Heart left ventricle (tissue), 16 donors: ENCODE measurements at regions not wholly inside any gene's neighbourhood (a gene's known extent, or its start where the extent isn't known, plus 50 kb on each side); places are given as distances from the start of the nearest gene placed in this dataset.

Experiments used
- ATAC-seq, 4 donors: fragments of 200-7000 bp; cut with Tn5 transposase; one replicate each; pipeline ENCODE4 v1.9.1; 2020 to 2022; ENCODE audit warnings: moderate library complexity in 4 of 4, mild to moderate bottlenecking in 3 of 4, moderate number of reproducible peaks in 1 of 4
- DNase-seq, 5 donors: peaks; one replicate each; pipeline ENCODE4 v3.0.0-alpha.2; 2020
- H3K27ac ChIP-seq, 12 donors: fragments of 200-600 bp; sonication (generic) in 4 of 12; one replicate each; pipeline versions ENCODE4 v1.5.0 to v1.8.0; 2016 to 2022; ENCODE audit warnings: mild to moderate bottlenecking in 2 of 12
- H3K27me3 ChIP-seq, 9 donors: fragments of 200-600 bp; sonication (generic) in 2 of 9; one replicate each; pipeline versions ENCODE4 v1.5.1 to v1.8.0; 2016 to 2022; ENCODE audit warnings: mild to moderate bottlenecking in 3 of 9
- H3K36me3 ChIP-seq, 9 donors: fragments of 200-600 bp; sonication (generic) in 2 of 9; one replicate each; pipeline versions ENCODE4 v1.5.0 to v1.8.0; 2018 to 2022; ENCODE audit warnings: mild to moderate bottlenecking in 2 of 9
- H3K4me1 ChIP-seq, 12 donors: fragments of 200-600 bp; sonication (generic) in 4 of 12; one replicate each; pipeline versions ENCODE4 v1.5.0 to v1.8.0; 2016 to 2022; ENCODE audit warnings: mild to moderate bottlenecking in 3 of 12
- H3K4me3 ChIP-seq, 12 donors: fragments of 200-600 bp; sonication (generic) in 4 of 12; one replicate each; pipeline versions ENCODE4 v1.5.0 to v1.8.0; 2017 to 2022; ENCODE audit warnings: mild to moderate bottlenecking in 9 of 12, moderate library complexity in 4 of 12
- H3K9me3 ChIP-seq, 12 donors: fragments of 200-600 bp; sonication (generic) in 4 of 12; one replicate each; pipeline versions ENCODE4 v1.5.0 to v1.8.0; 2016 to 2022; ENCODE audit warnings: mild to moderate bottlenecking in 1 of 12
- POLR2A ChIP-seq, 2 donors: fragments of 450-650 bp; IDR thresholded peaks; one replicate each; pipeline ENCODE4 v1.6.1; 2017; ENCODE audit warnings: antibody characterized with exemption in 2 of 2, mild to moderate bottlenecking in 2 of 2, moderate library complexity in 2 of 2
- WGBS, 4 donors: extraction: QIAGEN DNeasy Blood & Tissue Kit in 2 of 4; methylation state at CpG; one replicate each; pipeline versions ENCODE4 v1.1.5 to v1.1.7; 2013 to 2018; 5-methylcytosine and 5-hydroxymethylcytosine counted together
- intact Hi-C, 10 donors: fragments of 100-400 bp; cut with DNase I; formaldehyde crosslinking; loops; one replicate each; pipeline versions ENCODE4 v1.11.1 to v1.14.2; 2022
- TF ChIP-seq, protein P1 (sequence below), 12 donors: fragments of 200-600 bp; sonication (generic) in 4 of 12; IDR thresholded peaks; one replicate each; pipeline versions ENCODE4 v1.5.0 to v1.8.0; 2018 to 2022; ENCODE audit warnings: antibody characterized with exemption in 12 of 12, mild to moderate bottlenecking in 5 of 12
- donor health status: ischemic (EF 13 %, LVEDD 7.1; RV severe dilation, severe dysfunction).
- donor health status: healthy with polysubstance abuse.
- donor health status: DM: no; HTN: yes; CAD: no.
- donor health status: DM: no; HTN: no; CAD: no.
- donor health status: ischemic (EF 25% LVEDD 6.9; RV normal size, moderate dysfunction).
- donor health status: ischemic (EF 25% LVEDD 5.7; RV mildly dilated, moderate dysfunction).
- donor health status: healthy.
- donor health status: DM: yes; HTN: yes; CAD: no.
- donor health status: ischemic (EF 35%, LVEDD 5.7; RV mildly dilated, moderate dysfunction).
- donor health status: nonischemic (EF 11% LVEDD 7.7; RV severe dilation, severe dysfunction).
- donor health status: DM: yes; HTN: yes; CAD: no.
- donor health status: PGD.
- donor health status: ischemic (EF 29% LVEDD 5.4; RV normal size, mild dysfunction).
- donor health status: nonischemic (EF 23%, LVEDD 6.1; RV moderate dilation, normal function).

DNA sequence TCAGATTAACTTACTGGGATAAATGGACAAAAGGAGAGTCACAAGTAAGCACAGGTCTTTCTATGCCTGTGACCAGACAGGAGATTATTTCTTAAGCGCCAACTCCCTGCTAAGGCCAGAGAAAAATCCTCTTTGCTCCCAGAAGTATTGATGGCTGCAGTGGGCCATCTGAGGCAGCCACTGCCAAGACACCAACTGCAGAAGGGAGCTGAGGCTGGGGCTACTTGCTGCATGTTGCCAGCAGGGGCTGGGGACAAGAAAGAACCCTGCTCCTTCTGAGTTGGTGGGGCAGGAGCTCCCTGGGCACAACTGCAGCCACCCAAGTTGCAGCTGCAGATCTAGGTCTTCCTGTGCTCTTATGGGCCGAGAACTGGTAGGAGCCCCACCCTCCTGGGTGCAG, 1075.3 kb downstream of the PCDH18 start:
- TF ChIP-seq, protein P1, sequence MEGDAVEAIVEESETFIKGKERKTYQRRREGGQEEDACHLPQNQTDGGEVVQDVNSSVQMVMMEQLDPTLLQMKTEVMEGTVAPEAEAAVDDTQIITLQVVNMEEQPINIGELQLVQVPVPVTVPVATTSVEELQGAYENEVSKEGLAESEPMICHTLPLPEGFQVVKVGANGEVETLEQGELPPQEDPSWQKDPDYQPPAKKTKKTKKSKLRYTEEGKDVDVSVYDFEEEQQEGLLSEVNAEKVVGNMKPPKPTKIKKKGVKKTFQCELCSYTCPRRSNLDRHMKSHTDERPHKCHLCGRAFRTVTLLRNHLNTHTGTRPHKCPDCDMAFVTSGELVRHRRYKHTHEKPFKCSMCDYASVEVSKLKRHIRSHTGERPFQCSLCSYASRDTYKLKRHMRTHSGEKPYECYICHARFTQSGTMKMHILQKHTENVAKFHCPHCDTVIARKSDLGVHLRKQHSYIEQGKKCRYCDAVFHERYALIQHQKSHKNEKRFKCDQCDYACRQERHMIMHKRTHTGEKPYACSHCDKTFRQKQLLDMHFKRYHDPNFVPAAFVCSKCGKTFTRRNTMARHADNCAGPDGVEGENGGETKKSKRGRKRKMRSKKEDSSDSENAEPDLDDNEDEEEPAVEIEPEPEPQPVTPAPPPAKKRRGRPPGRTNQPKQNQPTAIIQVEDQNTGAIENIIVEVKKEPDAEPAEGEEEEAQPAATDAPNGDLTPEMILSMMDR (IDR thresholded peaks at IDR 0.05) = no peak
- no peak for TF ChIP-seq POLR2A (IDR thresholded peaks at IDR 0.05)
- Histone ChIP-seq H3K4me3 (no peak overlapping the region), H3K27me3 (no peaks in the 10 kb centered on the region), H3K27ac (no peak overlapping the region), H3K4me1 (no peaks in the 10 kb centered on the region), H3K9me3 (peaks cover 0 to 3% (median 0%) of the 10 kb centered on the region in 12 donors), H3K36me3 (no peaks in the 10 kb centered on the region)
- ATAC-seq = no peak
- 68 to 89% (median 83%) methylated on average over 2 of the region's 2 CpGs for WGBS, 4 donors
- intact Hi-C loops = no loop called here
- DNase-seq = no peak

DNA sequence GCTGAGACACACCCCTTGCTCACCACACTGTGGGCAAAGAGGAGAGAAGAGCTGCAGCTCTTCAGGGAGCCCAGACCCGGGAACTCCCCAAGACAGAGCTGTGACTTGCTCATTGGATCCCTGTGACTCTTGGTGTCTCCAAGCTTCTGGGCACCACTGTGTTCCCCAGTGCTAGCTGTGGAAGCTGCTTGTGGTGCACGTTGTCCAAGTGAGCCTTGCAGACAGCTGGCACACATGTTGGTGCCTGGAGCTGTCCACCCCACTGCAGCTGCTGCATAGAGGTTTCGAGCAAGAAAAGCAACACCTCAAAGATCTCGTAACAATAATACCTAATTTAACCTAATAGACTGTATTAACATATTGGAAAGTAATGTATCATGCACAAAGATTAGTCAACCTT, 1089.3 kb downstream of the PCDH18 start:
- no peaks in the 10 kb centered on the region for H3K9me3 ChIP-seq
- 83 to 86% (median 85%) methylated on average over 3 to 4 of the region's 4 CpGs for WGBS, 4 donors
- ATAC-seq (no peak), DNase-seq (no peak)
- no peak overlapping the region for H3K27ac ChIP-seq
- intact Hi-C loops = no loop called here
- TF ChIP-seq POLR2A (IDR thresholded peaks at IDR 0.05) = no peak
- TF ChIP-seq, protein P1 (IDR thresholded peaks at IDR 0.05) = no peak
- no peaks in the 10 kb centered on the region for H3K4me1 ChIP-seq
- no peak overlapping the region for H3K4me3 ChIP-seq
- no peaks in the 10 kb centered on the region for H3K27me3 ChIP-seq
- H3K36me3 ChIP-seq = no peaks in the 10 kb centered on the region

DNA sequence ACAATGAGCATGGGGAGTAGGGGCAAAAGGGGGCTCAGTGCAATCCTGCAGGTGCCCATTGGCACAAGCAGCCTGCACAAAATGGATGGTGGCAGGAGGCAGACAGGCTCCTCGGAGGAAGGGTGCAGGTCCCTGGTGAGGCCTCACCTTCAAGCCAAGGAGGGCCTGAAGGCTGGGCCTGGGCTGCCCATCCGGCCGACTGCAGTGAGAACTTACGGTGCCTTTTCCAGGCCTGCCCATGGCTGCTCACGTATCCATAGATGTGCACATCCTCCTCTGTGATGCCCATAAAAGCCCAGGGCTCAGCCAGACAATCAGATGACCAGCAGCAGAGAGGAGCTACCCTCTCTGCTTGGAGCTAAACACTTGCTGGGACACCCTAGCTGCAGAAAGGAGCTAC, 1089.8 kb downstream of the PCDH18 start:
- 85 to 100% (median 91%) methylated on average over 4 to 5 of the region's 5 CpGs for WGBS, 4 donors
- Histone ChIP-seq H3K4me1 (no peaks in the 10 kb centered on the region), H3K4me3 (no peak overlapping the region), H3K27me3 (no peaks in the 10 kb centered on the region), H3K27ac (no peak overlapping the region), H3K36me3 (no peaks in the 10 kb centered on the region), H3K9me3 (no peaks in the 10 kb centered on the region)
- intact Hi-C loops = no loop called here
- DNase-seq = no peak
- ATAC-seq = no peak
- TF ChIP-seq, protein P1 (IDR thresholded peaks at IDR 0.05) = no peak
- TF ChIP-seq POLR2A (IDR thresholded peaks at IDR 0.05) = no peak

DNA sequence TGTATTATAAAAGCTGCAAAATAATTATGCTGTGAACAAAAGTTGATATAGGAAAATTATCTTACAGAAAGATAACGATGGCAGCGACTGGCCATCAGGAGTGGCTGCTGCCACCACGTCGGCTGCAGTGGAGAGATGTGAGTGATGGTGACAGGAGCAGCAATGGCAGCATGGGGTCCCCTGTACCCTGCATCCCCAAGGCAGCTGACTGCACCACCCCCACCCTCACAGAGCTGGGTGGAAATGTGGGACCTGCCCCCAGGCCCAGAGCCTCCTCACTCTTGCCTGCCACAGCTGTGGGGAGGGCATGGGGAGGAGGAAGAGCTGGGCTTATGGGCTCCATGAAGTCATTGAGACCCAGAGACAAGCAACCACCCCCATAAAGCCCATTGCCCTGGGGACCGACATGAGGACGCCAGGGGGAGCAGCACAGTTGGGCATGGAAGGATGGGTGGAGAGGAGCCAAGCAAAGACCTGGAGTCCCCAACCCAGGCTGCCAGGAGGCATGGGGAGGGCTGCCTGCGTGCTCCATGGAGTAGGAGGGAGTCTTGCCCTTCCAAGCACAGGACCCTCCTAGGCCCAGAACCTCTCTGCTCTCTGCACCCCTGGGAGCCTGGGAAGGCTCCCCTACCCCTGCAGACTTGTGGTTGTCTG, 1090.5 kb downstream of the PCDH18 start:
- Histone ChIP-seq H3K27ac (no peak overlapping the region), H3K4me1 (no peaks in the 10 kb centered on the region), H3K9me3 (no peaks in the 10 kb centered on the region), H3K36me3 (no peaks in the 10 kb centered on the region), H3K4me3 (no peak overlapping the region), H3K27me3 (no peaks in the 10 kb centered on the region)
- intact Hi-C loops = no loop called here
- no peak for DNase-seq
- TF ChIP-seq, protein P1 (IDR thresholded peaks at IDR 0.05) = no peak
- no peak for TF ChIP-seq POLR2A (IDR thresholded peaks at IDR 0.05)
- no peak for ATAC-seq
- 72 to 90% (median 85%) methylated on average over 5 to 7 of the region's 7 CpGs for WGBS, 4 donors
